ENCODE measurements at regions not wholly inside any gene's neighbourhood (a gene's known extent, or its start where the extent isn't known, plus 50 kb on each side); places are given as distances from the start of the nearest gene placed in this dataset.

- no peak for DNase-seq
Observed at GRCh38 chr5:5667136-5667554, 244.7 kb downstream of the ICE1 start.

- DNase-seq, result no peak
Observed at GRCh38 chr5:5666369-5666768, 243.9 kb downstream of the ICE1 start.

- no peak for DNase-seq
Observed at GRCh38 chr5:5666076-5666365, 243.5 kb downstream of the ICE1 start.

- no peak for DNase-seq
Observed at GRCh38 chr5:5665225-5666075, 243.0 kb downstream of the ICE1 start.

GRCh38 chr5:5658889-5659465 is 236.5 kb downstream of the ICE1 start:
- DNase-seq, result no peak

GRCh38 chr5:5658226-5658625 is 235.7 kb downstream of the ICE1 start:
- peak; percentile 48 for DNase-seq

- no peak for DNase-seq
Observed at GRCh38 chr5:5652181-5652580, 229.7 kb downstream of the ICE1 start.

GRCh38 chr5:5650949-5651348 is 228.5 kb downstream of the ICE1 start:
- DNase-seq, result no peak

- DNase-seq, result no peak
Observed at GRCh38 chr5:5650242-5650641, 227.8 kb downstream of the ICE1 start.

- DNase-seq, result no peak
Observed at GRCh38 chr5:5649641-5650040, 227.2 kb downstream of the ICE1 start.

GRCh38 chr5:5648694-5649093 is 226.2 kb downstream of the ICE1 start:
- DNase-seq, result no peak

- no peak for DNase-seq
Observed at GRCh38 chr5:5645891-5646290, 223.4 kb downstream of the ICE1 start.

GRCh38 chr5:5645198-5645597 is 222.7 kb downstream of the ICE1 start:
- no peak for DNase-seq

GRCh38 chr5:5644249-5644648 is 221.8 kb downstream of the ICE1 start:
- DNase-seq, result no peak

- no peak for DNase-seq
Observed at GRCh38 chr5:5643481-5643880, 221.0 kb downstream of the ICE1 start.

- no peak for DNase-seq
Observed at GRCh38 chr5:5638211-5638610, 215.7 kb downstream of the ICE1 start.

GRCh38 chr5:5637173-5637572 is 214.7 kb downstream of the ICE1 start:
- no peak for DNase-seq

GRCh38 chr5:5634817-5635216 is 212.3 kb downstream of the ICE1 start:
- DNase-seq, result no peak

- no peak for DNase-seq
Observed at GRCh38 chr5:5633579-5633978, 211.1 kb downstream of the ICE1 start.

GRCh38 chr5:5632678-5633077 is 210.2 kb downstream of the ICE1 start:
- DNase-seq, result no peak

- DNase-seq, result no peak
Observed at GRCh38 chr5:5629607-5629978, 207.1 kb downstream of the ICE1 start.

- no peak for DNase-seq
Observed at GRCh38 chr5:5628866-5629606, 206.6 kb downstream of the ICE1 start.

GRCh38 chr5:5626412-5626811 is 203.9 kb downstream of the ICE1 start:
- DNase-seq, result no peak

- DNase-seq, result no peak
Observed at GRCh38 chr5:5625491-5625890, 203.0 kb downstream of the ICE1 start.

All from occipital lobe (tissue), 1 donor.